ENCODE measurements at regions not wholly inside any gene's neighbourhood (a gene's known extent, or its start where the extent isn't known, plus 50 kb on each side); places are given as distances from the start of the nearest gene placed in this dataset.

GRCh38 chr2:77807531-77808215 lies 285.5 kb upstream of the LRRTM4 start:
- H3K79me2 ChIP-seq (ENCODE audit: control insufficient read depth, insufficient read depth, low read length), result no peaks in the 10 kb centered on the region
- H3K4me2 ChIP-seq (ENCODE audit: extremely low read depth, insufficient read depth, low read length), result no peak overlapping the region
- no peak overlapping the region for H2AFZ ChIP-seq (ENCODE audit: low read length)
- no peak overlapping the region for H3K4me3 ChIP-seq (replicated peaks in 1 of 4; ENCODE audit: control extremely low read depth in 1 of 4, insufficient read depth in 1 of 4, low read depth in 3 of 4, low read length in 4 of 4)
- H3K9ac ChIP-seq (ENCODE audit: insufficient read depth, low read length), result no peak overlapping the region
- H3K27ac ChIP-seq (ENCODE audit: insufficient read depth, low read length), result no peak overlapping the region
- TF ChIP-seq CTCF (conservative IDR thresholded peaks at IDR 0.05 in 1 of 2, IDR thresholded peaks at IDR 0.05 in 1 of 2; ENCODE audit: low read depth in 1 of 2, low read length in 2 of 2) (no peak), EZH2 (IDR thresholded peaks at IDR 0.05; ENCODE audit: low read length, missing control alignments) (no peak)
- no peaks in the 10 kb centered on the region for H3K27me3 ChIP-seq (ENCODE audit: control insufficient read depth, insufficient read depth, low read length)
- no peaks in the 10 kb centered on the region for H3K9me3 ChIP-seq (ENCODE audit: control insufficient read depth, insufficient read depth, low read depth, low read length)
- H3K36me3 ChIP-seq (ENCODE audit: control insufficient read depth, insufficient read depth, low read length), result no peaks in the 10 kb centered on the region
- H3K4me1 ChIP-seq (ENCODE audit: control insufficient read depth, extremely low read depth, insufficient read depth, low read length), result no peaks in the 10 kb centered on the region
- peak in 1 of 2 donors; percentile 0 for DNase-seq (ENCODE audit: low read depth in 2 of 2)
- H4K20me1 ChIP-seq (ENCODE audit: control insufficient read depth, extremely low read depth, insufficient read depth, low read length), result no peaks in the 10 kb centered on the region

GRCh38 chr2:77808599-77808998 lies 286.4 kb upstream of the LRRTM4 start:
- Histone ChIP-seq H3K4me3 (replicated peaks in 1 of 4; ENCODE audit: control extremely low read depth in 1 of 4, insufficient read depth in 1 of 4, low read depth in 3 of 4, low read length in 4 of 4) (no peak overlapping the region), H3K9ac (ENCODE audit: insufficient read depth, low read length) (no peak overlapping the region), H3K27ac (ENCODE audit: insufficient read depth, low read length) (no peak overlapping the region), H3K9me3 (ENCODE audit: control insufficient read depth, insufficient read depth, low read depth, low read length) (no peaks in the 10 kb centered on the region), H3K27me3 (ENCODE audit: control insufficient read depth, insufficient read depth, low read length) (no peaks in the 10 kb centered on the region), H4K20me1 (ENCODE audit: control insufficient read depth, extremely low read depth, insufficient read depth, low read length) (no peaks in the 10 kb centered on the region), H3K79me2 (ENCODE audit: control insufficient read depth, insufficient read depth, low read length) (no peaks in the 10 kb centered on the region), H3K4me1 (ENCODE audit: control insufficient read depth, extremely low read depth, insufficient read depth, low read length) (no peaks in the 10 kb centered on the region), H3K36me3 (ENCODE audit: control insufficient read depth, insufficient read depth, low read length) (no peaks in the 10 kb centered on the region), H2AFZ (ENCODE audit: low read length) (no peak overlapping the region), H3K4me2 (ENCODE audit: extremely low read depth, insufficient read depth, low read length) (no peak overlapping the region)
- no peak for DNase-seq (ENCODE audit: low read depth in 2 of 2)
- no peak for TF ChIP-seq EZH2 (IDR thresholded peaks at IDR 0.05; ENCODE audit: low read length, missing control alignments)
- no peak for TF ChIP-seq CTCF (conservative IDR thresholded peaks at IDR 0.05 in 1 of 2, IDR thresholded peaks at IDR 0.05 in 1 of 2; ENCODE audit: low read depth in 1 of 2, low read length in 2 of 2)

GRCh38 chr2:77813599-77813998 lies 291.4 kb upstream of the LRRTM4 start:
- TF ChIP-seq EZH2 (IDR thresholded peaks at IDR 0.05; ENCODE audit: low read length, missing control alignments) (no peak), CTCF (conservative IDR thresholded peaks at IDR 0.05 in 1 of 2, IDR thresholded peaks at IDR 0.05 in 1 of 2; ENCODE audit: low read depth in 1 of 2, low read length in 2 of 2) (no peak)
- Histone ChIP-seq H3K79me2 (ENCODE audit: control insufficient read depth, insufficient read depth, low read length) (no peaks in the 10 kb centered on the region), H3K9me3 (ENCODE audit: control insufficient read depth, insufficient read depth, low read depth, low read length) (no peaks in the 10 kb centered on the region), H3K4me2 (ENCODE audit: extremely low read depth, insufficient read depth, low read length) (no peak overlapping the region), H3K4me3 (replicated peaks in 1 of 4; ENCODE audit: control extremely low read depth in 1 of 4, insufficient read depth in 1 of 4, low read depth in 3 of 4, low read length in 4 of 4) (no peak overlapping the region), H3K4me1 (ENCODE audit: control insufficient read depth, extremely low read depth, insufficient read depth, low read length) (no peaks in the 10 kb centered on the region), H4K20me1 (ENCODE audit: control insufficient read depth, extremely low read depth, insufficient read depth, low read length) (no peaks in the 10 kb centered on the region), H3K27ac (ENCODE audit: insufficient read depth, low read length) (no peak overlapping the region), H2AFZ (ENCODE audit: low read length) (no peak overlapping the region), H3K9ac (ENCODE audit: insufficient read depth, low read length) (no peak overlapping the region), H3K36me3 (ENCODE audit: control insufficient read depth, insufficient read depth, low read length) (no peaks in the 10 kb centered on the region), H3K27me3 (ENCODE audit: control insufficient read depth, insufficient read depth, low read length) (no peaks in the 10 kb centered on the region)
- no peak for DNase-seq (ENCODE audit: low read depth in 2 of 2)
